Inferior parietal cortex (tissue), 1 donor: ENCODE measurements at regions not wholly inside any gene's neighbourhood (a gene's known extent, or its start where the extent isn't known, plus 50 kb on each side); places are given as distances from the start of the nearest gene placed in this dataset.
"Not testable (repeated sequence)": the region's sequence is repeated elsewhere in the genome, so short reads cannot be mapped to it uniquely, and the experiment has no call there.

ENCODE experiments used
- DNase-seq: peaks from one replicate; pipeline ENCODE4 v3.0.0-alpha.2; 2016; ENCODE audit errors: extremely low spot score

- DNase-seq = not testable (repeated sequence)
These were observed 157.6 kb upstream of the HEY2 start for GRCh38 chr6:125591796-125592195.

DNA sequence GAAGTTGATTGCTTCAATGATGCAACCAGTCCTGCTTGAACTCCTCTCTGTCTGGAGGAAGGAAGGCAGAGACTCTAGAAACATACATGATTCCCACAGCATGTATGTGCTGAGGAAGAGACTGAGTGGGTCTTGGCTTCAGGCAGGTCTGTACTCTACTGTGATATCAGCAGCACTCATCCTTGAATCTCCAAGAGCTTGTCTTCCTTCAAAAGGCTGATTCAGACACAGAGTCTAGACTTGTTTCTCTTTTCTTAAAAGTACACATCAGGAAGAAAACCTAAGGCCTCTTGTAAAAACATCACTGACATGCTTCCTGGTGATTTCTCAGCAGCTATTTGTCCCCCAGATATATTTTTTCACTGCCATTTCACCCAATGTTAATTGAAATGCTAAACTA lies 155.7 kb upstream of the HEY2 start:
- DNase-seq = no peak

DNA sequence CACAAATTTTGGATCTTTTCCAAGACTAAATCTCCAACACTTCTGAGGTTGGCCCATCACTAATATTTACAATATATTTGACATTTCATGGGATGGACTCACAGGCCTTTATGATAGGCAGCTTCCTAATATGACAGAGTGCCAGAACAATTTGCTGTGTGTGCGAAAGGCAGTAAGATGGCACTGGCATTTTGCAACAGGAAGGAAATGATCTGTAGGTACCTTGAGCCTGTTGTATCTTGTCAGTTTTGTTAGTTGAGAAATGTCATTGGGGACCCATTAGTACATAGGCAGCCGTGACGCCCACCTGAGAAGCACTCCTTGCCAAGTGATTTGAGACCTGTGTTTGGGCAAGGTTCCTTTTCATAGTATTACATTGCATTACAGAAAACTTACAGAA lies 153.4 kb upstream of the HEY2 start:
- DNase-seq = no peak

- no peak for DNase-seq
These were observed 151.8 kb upstream of the HEY2 start for GRCh38 chr6:125597411-125598253.

GRCh38 chr6:125598422-125598821 lies 151.0 kb upstream of the HEY2 start:
- no peak for DNase-seq

DNA sequence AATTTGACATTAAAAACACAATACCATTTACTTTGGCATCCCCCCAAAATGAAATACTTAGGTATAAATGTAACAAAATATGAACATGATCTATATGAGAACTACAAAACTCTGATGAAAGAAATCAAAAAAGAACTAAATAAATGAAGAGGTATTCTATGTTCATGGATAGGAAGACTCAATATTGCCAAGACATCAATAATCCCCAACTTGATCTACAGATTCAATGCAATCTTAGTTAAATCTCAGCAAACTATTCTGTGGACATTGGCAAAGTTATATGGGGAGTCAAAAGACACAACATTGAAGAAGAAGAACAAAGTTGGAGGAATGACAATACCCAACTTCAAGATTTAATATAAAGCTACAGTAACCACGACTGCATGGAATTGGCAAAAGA lies 145.2 kb upstream of the HEY2 start:
- DNase-seq = no peak

DNA sequence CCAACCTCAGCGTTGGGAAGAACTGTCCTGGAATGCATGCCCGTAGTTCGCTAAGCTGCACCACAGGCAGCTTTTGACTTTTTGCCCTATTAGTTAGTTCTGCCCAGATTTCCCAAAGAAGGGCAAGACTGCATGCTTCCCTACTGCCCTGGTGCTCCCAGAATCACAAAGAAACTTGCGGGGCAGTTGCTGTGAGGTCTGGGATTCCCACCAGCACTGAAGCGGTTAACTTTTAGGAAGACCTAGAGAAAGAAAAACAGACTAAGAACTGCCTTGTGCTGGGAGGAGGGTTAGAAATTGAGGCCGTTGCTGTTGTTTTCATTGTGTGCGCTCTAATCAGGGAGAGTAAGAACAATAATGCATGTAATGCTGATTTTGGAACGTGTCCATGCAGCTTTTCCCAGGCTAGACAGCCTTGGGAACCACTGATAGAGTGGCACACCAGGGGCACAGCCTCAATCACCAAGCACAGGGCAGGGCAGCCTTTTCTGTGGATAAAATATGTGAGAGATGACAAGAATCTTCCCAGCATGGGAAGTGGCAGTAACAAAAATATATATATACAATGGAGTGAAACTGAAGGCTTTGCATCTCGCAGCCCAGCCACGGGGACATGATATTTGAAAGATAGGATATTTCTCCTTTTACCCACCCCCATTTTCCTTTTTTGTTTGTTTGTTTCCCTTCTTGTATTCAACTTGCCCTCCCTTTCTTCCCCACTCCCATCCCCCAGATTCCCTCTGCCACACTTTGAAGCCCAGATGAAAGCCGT lies 137.7 kb upstream of the HEY2 start:
- peak; percentile 36 for DNase-seq

- peak; percentile 15 for DNase-seq
These were observed 137.0 kb upstream of the HEY2 start for GRCh38 chr6:125612345-125612846.

- DNase-seq = no peak
These were observed 130.8 kb upstream of the HEY2 start for GRCh38 chr6:125618629-125619028.

DNA sequence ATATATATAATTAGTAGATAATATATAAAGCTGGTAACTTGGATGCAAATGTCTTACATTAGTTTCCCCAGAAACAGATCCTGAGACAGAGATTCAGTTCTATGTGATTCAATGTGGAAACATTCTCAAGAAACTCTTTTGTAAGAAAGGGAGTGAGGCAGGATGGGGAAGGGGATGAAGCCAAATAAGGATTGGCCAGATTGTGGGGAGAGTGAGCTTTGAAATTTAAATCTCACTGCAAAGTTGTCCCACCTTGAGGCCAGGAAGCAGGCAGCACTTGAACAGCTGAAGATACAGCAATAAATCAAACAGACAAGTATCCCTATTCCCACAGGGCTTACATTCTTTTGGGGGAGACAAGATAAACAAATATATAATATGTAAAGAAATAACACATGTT lies 126.3 kb upstream of the HEY2 start:
- DNase-seq = no peak

DNA sequence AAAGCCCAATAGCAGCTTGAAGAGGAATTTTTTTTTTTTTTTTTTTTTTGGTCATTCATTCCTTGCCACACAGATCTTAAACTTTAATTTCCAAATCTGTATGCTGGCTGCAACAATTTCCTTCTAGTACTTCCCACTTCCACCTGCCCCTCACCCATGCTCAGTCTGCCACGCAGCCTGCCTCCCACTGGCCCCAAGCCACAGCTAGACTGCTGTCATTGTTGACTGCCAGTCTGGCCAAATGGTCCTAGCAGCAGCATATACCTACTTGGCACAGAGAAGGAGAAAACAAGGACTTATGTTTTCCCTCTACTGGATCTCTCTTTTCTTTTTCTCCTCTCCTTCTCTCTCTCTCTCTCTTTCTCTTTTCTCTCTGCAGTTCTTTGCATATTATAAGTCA lies 118.3 kb upstream of the HEY2 start:
- DNase-seq = no peak

DNA sequence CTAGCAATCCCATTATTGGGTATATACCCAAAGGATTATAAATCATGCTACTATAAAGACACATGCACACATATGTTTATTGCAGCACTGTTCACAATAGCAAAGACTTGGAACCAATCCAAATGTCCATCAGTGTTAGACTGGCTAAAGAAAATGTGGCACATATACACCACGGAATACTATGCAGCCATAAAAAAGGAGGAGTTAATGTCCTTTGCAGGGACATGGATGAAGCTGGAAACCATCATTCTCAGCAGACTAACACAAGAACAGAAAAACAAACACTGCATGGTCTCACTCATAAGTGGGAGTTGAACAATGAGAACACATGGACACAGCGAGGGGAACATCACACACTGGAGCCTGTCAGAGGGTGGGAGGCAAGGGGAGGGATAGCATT lies 113.4 kb upstream of the HEY2 start:
- not testable (repeated sequence) for DNase-seq

DNA sequence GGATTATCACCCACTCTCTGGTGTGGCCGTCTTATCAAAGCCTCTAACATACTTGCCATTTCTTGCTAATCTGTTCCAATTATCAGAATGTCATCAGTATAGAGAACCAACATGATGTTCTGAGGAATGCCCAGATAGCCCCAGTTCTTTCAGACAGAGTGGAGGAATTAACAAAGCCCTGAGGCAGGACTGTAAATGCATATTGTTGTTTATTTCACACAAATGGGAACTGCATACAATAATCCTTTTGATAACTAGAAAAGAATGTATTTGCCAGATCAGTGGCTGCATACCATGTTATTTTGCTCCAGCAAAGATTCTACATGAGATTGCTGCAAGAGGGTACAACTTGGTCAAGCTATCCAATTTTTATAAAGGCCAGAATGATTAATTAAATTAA lies 112.8 kb upstream of the HEY2 start:
- no peak for DNase-seq

GRCh38 chr6:125637207-125637606 lies 112.2 kb upstream of the HEY2 start:
- no peak for DNase-seq

DNA sequence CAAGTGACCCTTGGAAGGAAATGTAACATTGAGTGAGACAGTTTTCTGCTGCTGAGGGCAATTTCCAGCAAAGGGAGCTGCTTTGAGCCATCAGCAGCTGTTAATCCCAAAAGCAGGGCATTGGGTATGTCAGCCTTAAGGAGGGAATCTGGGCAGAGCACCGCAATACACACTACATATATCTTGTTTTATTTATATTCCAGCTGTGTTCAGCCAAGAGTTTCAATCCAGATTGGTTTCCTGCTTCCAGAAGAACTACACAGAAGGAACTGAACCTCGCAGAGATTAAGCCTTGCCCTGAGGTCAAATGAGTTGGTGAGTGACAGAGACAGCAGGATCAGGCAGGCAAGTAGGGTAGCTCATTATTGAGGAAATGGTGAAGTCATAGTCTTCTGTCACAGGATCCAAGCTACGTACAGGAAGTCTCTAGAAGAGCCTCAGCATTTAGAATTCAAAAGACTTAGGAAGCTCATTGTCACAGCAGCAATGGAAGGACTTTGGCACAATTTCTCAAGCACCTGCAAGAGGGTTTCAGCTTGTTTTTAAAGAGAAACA lies 109.9 kb upstream of the HEY2 start:
- DNase-seq = no peak

DNA sequence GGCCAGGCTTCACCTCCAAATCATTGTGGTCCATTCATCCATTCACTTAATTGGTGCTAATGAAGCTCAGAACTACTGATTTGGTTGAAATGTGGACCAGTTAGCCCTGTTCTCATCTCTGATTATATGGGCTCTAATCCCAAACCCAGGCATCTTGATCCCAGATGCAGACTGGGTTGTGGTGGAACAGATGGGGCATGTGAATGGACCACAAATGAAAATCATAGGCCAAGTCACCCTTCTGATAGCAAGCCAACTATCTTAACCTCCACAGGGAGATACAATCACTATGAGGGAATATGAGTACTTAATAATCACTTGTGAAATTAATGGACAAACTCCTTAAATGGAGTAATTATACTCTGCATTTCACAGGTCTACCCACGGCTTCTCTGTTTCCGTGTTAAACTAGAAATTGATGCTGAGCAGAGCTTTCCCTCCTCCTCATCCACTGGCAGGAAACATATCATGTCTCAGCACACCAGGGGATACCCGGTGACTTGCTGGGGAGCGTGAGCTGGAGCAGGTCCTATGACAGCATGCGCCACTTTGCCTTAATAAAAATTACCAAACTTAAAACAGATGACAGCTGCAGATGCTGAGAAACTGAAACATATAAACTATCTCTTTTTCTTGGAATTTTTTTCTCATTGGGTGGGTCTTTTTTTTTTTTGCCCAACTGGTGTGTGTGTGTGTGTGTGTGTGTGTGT lies 108.8 kb upstream of the HEY2 start:
- DNase-seq = no peak

DNA sequence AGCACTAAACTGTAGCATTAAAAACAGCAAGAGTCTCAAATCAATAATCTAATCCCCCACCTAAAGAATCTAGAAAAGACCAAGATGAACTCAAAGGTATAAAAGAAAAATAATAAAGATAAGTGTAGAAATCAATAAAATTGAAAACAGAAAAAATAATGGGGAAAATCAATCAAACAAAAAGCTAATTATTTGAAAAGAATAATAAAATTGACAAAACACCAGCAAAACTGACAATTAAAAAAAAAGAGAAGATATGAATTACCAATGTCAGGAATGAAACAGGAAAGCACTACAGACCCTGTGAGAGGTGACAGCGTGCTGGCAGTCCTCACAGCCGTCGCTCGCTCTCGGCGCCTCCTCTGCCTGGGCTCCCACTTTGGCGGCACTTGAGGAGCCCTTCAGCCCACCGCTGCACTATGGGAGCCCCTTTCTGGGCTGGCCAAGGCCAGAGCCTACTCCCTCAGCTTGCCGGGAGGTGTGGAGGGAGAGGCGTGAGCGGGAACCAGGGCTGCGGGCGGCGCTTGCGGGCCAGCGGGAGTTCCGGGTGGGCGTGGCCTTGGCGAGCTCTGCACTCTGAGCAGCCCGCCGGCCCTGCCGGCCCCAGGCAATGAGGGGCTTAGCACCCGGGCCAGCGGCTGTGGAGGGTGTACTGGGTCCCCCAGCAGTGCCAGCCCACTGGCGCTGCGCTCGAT lies 105.3 kb upstream of the HEY2 start:
- not testable (repeated sequence) for DNase-seq

DNA sequence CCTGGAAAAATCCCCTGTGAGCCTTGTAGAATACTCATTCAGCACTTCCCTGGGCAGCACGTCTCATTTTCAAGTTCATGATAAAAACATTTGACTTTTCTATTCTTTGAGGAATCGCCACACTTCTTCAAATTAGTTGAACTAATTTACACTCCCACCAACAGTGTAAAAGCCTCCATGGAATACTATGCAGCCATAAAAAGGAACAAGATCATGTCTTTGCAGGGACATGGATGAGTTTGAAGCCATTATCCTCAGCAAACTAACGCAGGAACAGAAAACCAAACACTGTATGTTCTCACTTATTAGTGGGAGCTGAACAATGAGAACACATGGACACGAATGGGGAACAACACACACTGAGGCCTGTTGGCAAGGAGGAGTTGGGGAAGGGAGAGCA lies 102.0 kb upstream of the HEY2 start:
- DNase-seq = no peak

DNA sequence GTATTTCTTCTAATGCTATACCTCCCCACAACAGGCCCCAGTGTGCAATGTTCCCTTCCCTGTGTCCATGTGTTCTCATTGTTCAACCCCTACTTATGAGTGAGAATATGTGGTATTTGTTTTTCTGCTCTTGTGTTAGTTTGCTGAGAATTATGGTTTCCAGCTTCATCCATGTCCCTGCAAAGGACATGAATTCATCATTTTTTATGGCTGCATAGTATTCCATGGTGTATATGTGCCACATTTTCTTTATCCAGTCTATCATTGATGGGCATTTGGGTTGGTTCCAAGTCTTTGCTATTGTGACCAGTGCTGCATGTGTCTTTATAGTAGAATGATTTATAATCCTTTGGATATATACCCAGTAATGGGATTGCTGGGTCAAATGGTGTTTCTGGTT lies 95.7 kb upstream of the HEY2 start:
- DNase-seq = not testable (repeated sequence)

GRCh38 chr6:125655511-125655910 lies 93.9 kb upstream of the HEY2 start:
- no peak for DNase-seq

DNA sequence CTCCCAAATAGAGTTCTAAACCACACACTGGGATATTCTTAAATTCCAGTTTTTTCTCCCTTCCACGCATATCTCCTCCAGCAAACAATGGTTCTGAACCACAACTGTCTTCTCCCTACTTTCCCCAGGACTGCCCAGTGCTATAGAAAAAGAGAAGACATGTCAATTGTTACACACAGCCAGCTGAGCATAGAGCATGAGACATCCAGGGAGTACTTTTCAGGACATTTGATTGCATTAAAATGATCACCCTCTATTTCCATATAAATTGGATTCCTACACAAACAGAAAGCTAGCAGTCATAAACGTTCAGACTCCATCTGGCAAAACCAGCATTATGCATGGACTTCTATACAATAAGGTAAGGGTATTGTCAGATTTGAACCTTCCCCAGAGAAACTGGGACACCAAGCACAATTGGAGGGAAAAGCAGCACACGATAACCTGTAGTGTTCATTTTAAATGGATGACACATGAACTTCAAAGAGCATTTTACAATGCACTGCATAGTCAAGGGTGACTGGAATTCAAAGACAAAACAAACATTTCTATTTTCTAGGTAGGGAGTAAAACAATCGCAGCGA lies 93.1 kb upstream of the HEY2 start:
- no peak for DNase-seq
